Erythroblast (primary cell): ENCODE measurements at regions not wholly inside any gene's neighbourhood (a gene's known extent, or its start where the extent isn't known, plus 50 kb on each side); places are given as distances from the start of the nearest gene placed in this dataset.

ENCODE experiments used
- GATA1 ChIP-seq: IDR thresholded peaks from 2 replicates; pipeline ENCODE4 v1.6.1; 2011; ENCODE audit warnings: low read depth, mild to moderate bottlenecking, control low read depth, low read length, moderate library complexity
- POLR2A ChIP-seq: IDR thresholded peaks from 2 replicates; pipeline ENCODE4 v1.6.1; 2011; ENCODE audit warnings: mild to moderate bottlenecking, low read length

DNA sequence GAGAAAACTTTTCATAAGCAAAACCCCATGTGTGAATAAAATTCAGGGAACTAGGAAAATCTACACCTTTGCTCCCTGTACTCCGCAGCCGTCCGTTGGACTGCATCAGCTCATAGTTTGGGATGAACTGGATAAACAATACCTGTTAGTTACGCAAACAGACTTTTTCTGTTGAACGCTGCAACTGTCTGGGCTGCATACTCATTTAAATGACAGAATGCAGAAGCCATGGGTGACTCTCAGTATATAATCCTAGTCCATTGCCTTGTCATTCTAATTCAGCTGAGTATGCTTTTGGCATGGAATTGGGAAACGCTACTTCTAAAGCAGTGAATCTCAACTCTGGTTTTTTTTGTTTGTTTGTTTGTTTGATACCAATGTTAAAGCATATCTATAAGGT, 151.6 kb downstream of the SLITRK1 start:
- TF ChIP-seq POLR2A (no peak), GATA1 (no peak)
